Bronchial epithelial cell (primary cell): ENCODE measurements at regions not wholly inside any gene's neighbourhood (a gene's known extent, or its start where the extent isn't known, plus 50 kb on each side); places are given as distances from the start of the nearest gene placed in this dataset.

Experiments used
- DNase-seq: peaks from one replicate; pipeline ENCODE4 v3.0.0-alpha.2; 2010; ENCODE audit warnings: low read depth
- FAIRE-seq: peaks from 2 replicates; lab custom pipeline; 2011; peaks lifted over from hg19 to GRCh38; lab: Jason Lieb, UNC
- H3K27me3 ChIP-seq: 2 replicates; pipeline ENCODE4 v1.5.1; 2011; ENCODE audit warnings: low read length; ENCODE audit not compliant: control insufficient read depth, insufficient read depth
- H3K36me3 ChIP-seq: 2 replicates; pipeline ENCODE4 v1.5.1; 2011; ENCODE audit warnings: low read length; ENCODE audit not compliant: control insufficient read depth, insufficient read depth
- H3K4me3 ChIP-seq: 2 replicates; pipeline ENCODE4 v1.5.1; 2011; ENCODE audit warnings: mild to moderate bottlenecking, low read depth, low read length, control low read depth
- CTCF ChIP-seq: IDR thresholded peaks from 2 replicates; pipeline ENCODE4 v1.5.1; 2011; ENCODE audit warnings: mild to moderate bottlenecking, moderate library complexity, low read length, control low read depth, inconsistent platforms; ENCODE audit not compliant: insufficient read depth, severe bottlenecking

- Histone ChIP-seq H3K36me3 (no peaks in the 10 kb centered on the region), H3K27me3 (no peaks in the 10 kb centered on the region), H3K4me3 (no peak overlapping the region)
- DNase-seq (no peak), FAIRE-seq (no peak)
- TF ChIP-seq CTCF: no peak
Measured at GRCh38 chr20:21456207-21456606, 57.7 kb downstream of the NKX2-2 start.

GRCh38 chr20:21453690-21454089 is 56.4 kb upstream of the NKX2-4 start:
- DNase-seq: no peak
- FAIRE-seq: peak; percentile 18

GRCh38 chr20:21450572-21450971 is 53.2 kb upstream of the NKX2-4 start:
- FAIRE-seq: no peak
- Histone ChIP-seq H3K27me3 (no peaks in the 10 kb centered on the region), H3K4me3 (no peak overlapping the region), H3K36me3 (no peaks in the 10 kb centered on the region)
- peak; percentile 61 for DNase-seq
- TF ChIP-seq CTCF: no peak

More at GRCh38 chr20:21453690-21454089, 56.4 kb upstream of the NKX2-4 start:
- no peak for TF ChIP-seq CTCF
- no peaks in the 10 kb centered on the region for H3K27me3 ChIP-seq
- H3K4me3 ChIP-seq: no peak overlapping the region
- no peaks in the 10 kb centered on the region for H3K36me3 ChIP-seq
